WI38 (cell line): ENCODE measurements at regions not wholly inside any gene's neighbourhood (a gene's known extent, or its start where the extent isn't known, plus 50 kb on each side); places are given as distances from the start of the nearest gene placed in this dataset.

Source experiments
- H3K4me3 ChIP-seq: 2 replicates; pipeline ENCODE4 v1.5.1; 2011; ENCODE audit warnings: low read depth, mild to moderate bottlenecking, control low read depth, low read length
- CTCF ChIP-seq: IDR thresholded peaks from 2 replicates; pipeline ENCODE4 v1.5.1; 2012; ENCODE audit warnings: low read depth, mild to moderate bottlenecking, control low read depth, low read length

GRCh38 chr2:226637383-226637782 lies 162.2 kb downstream of the IRS1 start:
- H3K4me3 ChIP-seq, result no peak overlapping the region
- no peak for TF ChIP-seq CTCF

DNA sequence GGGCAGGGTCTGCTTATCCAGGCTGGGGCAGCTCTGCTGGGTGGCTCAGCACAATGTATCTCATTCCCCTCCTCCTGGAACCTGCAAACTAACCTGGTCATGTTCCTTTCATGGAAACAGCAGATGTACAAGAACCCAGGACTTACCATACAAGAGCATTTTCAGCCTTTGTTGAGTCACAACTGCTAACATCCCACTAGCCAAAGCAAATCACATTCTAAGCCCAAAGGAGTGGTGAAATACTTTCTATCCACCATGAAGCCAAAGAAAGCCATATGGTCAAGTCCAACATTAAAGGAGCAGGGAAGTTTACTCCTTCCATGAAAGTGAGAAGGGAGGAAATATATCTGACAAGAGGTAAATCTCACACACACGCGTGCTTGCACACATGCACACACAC lies 163.0 kb downstream of the IRS1 start:
- H3K4me3 ChIP-seq, result no peak overlapping the region
- TF ChIP-seq CTCF, result no peak

DNA sequence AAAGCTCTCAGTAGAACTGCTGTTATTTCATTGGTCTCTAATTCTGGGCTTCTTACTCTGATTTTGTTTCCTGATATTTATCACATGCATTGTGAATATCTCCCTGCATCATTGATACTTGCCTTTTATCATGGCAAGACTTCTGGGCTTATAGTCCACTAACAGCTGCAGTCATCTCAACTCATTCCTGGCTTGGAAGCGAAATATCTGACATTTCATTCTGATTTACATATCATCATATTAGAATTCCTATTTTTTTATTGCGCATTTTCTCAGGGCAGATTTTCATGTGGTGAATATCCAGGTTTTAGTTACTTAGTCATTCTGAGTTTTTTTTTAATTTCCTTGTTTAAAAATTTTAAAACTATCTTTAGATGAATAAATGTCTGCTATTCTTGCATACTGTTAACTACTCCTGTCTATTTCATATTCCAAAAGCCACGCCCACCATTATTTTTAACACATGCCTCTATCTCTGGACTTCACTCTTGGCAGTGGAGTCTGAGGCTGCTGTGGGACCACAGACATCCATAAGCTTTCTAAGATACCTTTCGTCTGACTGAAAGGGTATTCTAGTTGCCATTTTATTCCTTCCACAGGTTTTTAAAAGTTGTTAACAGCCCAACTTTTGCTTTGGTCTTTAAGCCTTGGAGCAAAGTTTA lies 164.5 kb downstream of the IRS1 start:
- H3K4me3 ChIP-seq, result no peak overlapping the region
- TF ChIP-seq CTCF, result no peak

- no peak for TF ChIP-seq CTCF
- no peak overlapping the region for H3K4me3 ChIP-seq
These were observed 167.9 kb downstream of the IRS1 start for GRCh38 chr2:226631671-226632070.

GRCh38 chr2:226631187-226631586 lies 168.4 kb downstream of the IRS1 start:
- TF ChIP-seq CTCF, result no peak
- H3K4me3 ChIP-seq, result no peak overlapping the region

DNA sequence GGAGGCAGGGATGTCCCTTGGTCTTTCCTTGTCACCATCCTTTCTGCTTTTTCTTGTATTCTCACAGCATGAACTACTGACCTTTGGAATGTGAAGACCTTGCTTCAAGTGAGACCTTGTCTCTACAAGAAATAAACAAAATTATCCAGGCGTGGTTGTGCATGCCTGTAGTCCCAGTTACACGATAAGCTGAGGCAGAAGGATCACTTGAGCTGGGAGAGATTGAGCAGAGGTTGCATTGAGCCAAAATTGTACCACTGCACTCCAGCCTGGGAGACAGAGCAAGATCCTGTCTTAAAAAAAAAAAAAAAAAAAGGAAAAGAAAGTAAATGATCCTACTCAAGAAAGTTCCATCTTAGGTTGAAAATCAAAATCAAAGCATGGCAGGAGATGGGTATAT lies 173.7 kb downstream of the IRS1 start:
- no peak for TF ChIP-seq CTCF
- H3K4me3 ChIP-seq, result no peak overlapping the region

DNA sequence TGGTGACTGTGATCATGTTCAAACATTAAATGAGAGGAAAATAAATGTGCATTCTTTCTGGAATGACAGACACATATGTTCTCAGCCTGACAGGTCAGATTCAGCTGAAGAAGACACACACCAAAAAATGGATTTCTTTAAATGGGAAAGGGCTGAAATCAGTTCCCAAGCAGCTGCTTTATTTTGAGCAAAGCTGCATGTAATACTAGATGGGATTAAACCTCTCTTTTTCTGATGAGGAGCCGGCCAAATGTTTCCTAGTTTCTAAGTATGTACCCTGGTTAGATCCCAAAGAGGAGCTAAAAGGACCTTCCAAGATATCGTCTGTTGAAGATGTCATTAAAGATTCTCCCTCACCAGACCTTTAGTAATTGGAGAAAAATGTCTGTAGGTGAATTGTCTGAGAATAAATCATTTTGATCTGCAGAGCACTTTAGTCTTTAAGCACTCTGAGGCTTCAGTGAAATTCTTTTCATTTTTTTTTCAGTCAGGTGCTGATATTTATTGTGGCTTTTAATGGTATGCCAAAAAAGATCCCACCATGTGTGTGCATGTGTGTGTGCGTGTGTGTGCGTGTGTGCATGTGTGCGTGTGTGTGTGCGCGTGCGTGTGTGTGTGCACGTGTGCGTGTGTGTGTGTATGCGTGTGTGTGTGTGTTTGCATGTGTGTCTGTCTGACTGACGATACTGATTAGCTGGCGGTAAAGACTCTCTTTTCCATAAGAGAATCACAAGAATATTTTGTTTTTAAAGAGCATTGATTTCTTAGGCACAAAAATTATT lies 175.8 kb downstream of the IRS1 start:
- no peak overlapping the region for H3K4me3 ChIP-seq
- no peak for TF ChIP-seq CTCF
